Coronary artery (tissue), 2 donors: ENCODE measurements at regions not wholly inside any gene's neighbourhood (a gene's known extent, or its start where the extent isn't known, plus 50 kb on each side); places are given as distances from the start of the nearest gene placed in this dataset.

Source experiments
- DNase-seq: peaks from one replicate; pipeline ENCODE4 v3.0.0-alpha.2; 2017; ENCODE audit warnings: low spot score
- H3K27ac ChIP-seq, 2 donors: fragments of 200-600 bp; sonication (generic); one replicate each; pipeline ENCODE4 v1.5.1; 2016 to 2019
- H3K4me3 ChIP-seq: fragments of 200-600 bp; sonication (generic); 2 replicates; pipeline ENCODE4 v1.5.1; 2016; ENCODE audit warnings: mild to moderate bottlenecking, moderate library complexity
- CTCF ChIP-seq: fragments of 200-600 bp; sonication (generic); IDR thresholded peaks from one replicate; pipeline ENCODE4 v1.5.1; 2019; ENCODE audit warnings: antibody characterized with exemption

DNA sequence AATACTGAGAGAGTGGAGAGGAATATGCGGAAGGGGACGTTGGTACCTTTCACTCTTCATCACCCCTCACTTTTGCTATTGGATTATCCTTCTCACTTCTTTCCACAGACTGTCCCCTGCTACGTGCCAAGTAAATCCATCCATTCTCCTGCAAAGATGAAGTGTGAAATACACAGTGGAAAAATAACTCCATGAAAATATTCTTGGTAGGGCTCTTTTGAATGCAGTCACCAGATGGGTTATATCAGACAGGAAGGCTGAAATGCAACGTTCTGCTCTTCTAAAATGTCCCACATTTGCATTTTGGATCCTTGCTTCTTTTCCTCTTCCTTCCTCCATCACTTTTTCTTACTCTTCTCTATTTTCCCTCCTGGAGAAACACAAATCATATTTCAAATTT lies 510.3 kb upstream of the CLINT1 start:
- Histone ChIP-seq H3K4me3 (no peak overlapping the region), H3K27ac (no peak overlapping the region)
- no peak for TF ChIP-seq CTCF
- no peak for DNase-seq

DNA sequence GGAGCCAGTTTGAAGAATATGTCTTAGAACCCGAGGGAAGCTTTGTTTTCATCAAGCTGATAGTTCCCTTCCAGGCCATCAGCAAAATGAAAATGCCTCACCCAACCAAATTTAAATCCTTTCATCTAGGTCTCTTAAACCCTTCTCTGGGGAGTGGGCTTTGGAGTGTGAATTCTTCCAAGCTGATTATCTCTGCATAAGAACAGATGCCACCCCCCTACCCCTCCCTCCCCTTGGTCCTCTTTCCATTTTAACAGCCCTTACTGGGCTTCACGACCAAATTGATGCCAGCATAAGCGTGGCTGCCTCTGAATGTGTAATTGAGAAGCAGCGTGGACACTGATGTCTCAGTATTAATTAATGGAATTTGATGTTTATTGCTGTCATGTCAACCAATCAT lies 509.7 kb upstream of the CLINT1 start:
- no peak for DNase-seq
- H3K4me3 ChIP-seq = no peak overlapping the region
- H3K27ac ChIP-seq = no peak overlapping the region
- TF ChIP-seq CTCF = no peak

- no peak for TF ChIP-seq CTCF
Measured at GRCh38 chr5:158364367-158364766, 505.4 kb upstream of the CLINT1 start.

DNA sequence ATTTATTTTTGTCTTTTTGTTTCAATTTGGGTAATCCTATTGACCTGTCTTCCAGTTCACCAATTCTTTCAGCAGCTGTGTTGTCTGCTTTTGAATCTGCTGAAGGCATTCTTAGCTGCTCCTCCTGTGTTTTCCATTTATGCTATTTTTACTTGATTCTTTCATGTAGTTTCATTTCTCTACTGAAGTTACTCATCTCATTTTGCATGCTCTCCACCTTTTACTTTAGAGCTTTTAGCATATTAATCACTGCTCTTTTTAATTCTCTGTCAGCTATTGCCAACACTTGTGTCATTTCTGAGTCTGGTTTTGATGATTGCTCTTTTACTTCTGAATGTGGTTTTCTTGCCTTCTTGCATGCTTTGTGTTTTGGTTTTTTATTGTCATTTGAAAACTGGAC lies 496.0 kb upstream of the CLINT1 start:
- no peak for TF ChIP-seq CTCF
- no peak for DNase-seq
- no peak overlapping the region for H3K4me3 ChIP-seq
- no peak overlapping the region for H3K27ac ChIP-seq

More at GRCh38 chr5:158364367-158364766, 505.4 kb upstream of the CLINT1 start:
- Histone ChIP-seq H3K4me3 (no peak overlapping the region), H3K27ac (no peak overlapping the region)
- DNase-seq = no peak

DNA sequence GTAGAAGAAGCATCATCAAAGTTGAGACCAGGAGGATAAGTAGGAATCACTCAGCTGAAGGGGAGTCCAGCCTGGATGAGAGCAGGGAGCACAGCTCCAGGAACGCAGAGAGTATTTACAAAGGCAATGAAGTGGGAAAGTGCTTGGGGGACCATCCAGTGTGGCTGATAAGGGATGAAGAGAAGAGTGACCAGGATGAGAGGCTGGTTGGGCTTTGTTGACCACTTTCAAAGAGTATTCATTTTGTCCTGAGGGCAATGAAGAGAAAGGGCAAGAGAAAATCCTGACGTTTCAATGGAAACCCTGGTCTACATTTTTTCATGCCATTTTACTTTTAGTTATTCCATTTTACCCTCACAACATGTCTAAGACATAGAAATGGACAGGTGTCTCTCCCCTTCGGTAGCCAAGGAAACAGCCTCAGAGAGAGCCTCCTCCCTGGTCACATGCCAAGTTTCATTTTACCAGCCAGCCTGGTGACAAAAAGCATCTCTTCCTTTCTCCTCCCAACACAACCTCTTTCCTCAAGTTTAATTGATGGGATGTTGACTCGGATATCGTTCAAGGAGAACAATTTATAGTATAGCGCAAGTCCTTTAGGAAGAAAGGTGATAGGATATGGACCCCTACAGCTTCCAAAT lies 492.7 kb upstream of the CLINT1 start:
- no peak for TF ChIP-seq CTCF
- no peak for DNase-seq
- Histone ChIP-seq H3K4me3 (no peak overlapping the region), H3K27ac (no peak overlapping the region)

DNA sequence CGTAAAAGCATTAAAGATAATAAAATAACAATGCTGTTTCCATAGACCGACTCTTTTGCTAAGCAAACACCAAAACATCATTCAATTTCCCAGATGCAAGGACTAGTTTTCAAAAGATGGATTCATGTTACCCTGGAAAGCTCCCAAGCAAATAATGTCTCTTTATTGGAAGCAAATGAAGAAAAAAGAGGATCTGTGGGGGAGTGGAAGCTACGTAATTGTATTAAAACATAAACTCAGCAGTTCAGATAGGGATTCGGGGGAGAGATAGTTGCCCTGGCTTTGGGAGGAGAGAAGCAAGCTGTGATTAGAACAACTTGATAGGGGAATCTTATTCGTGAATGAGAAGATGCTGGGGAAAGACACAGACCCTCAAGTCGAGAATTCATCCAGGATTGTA lies 491.0 kb upstream of the CLINT1 start:
- no peak for DNase-seq
- Histone ChIP-seq H3K4me3 (no peak overlapping the region), H3K27ac (no peak overlapping the region)
- no peak for TF ChIP-seq CTCF

DNA sequence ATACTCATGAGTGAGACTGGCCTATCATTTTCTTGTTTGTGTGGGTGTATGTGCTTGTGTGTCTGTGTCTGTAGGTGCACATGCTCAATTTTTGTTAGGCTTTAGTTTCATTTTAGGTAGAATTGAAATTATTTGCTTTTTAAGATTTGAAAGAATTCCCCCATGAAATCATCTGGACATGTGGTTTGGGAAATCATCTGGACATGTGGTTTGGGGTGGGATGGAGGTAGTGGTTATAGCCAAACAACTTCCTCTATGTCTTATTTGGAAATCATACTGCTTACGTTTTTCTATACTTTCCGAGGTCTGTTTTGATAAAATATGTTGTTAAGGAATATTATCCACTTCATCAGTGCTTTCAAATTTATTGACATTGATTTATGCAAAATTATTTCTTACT lies 485.4 kb upstream of the CLINT1 start:
- TF ChIP-seq CTCF = no peak
- no peak for DNase-seq
- Histone ChIP-seq H3K27ac (no peak overlapping the region), H3K4me3 (no peak overlapping the region)
